Middle frontal gyrus (tissue), 1 donor: ENCODE measurements at regions not wholly inside any gene's neighbourhood (a gene's known extent, or its start where the extent isn't known, plus 50 kb on each side); places are given as distances from the start of the nearest gene placed in this dataset.
"Not testable (repeated sequence)": the region's sequence is repeated elsewhere in the genome, so short reads cannot be mapped to it uniquely, and the experiment has no call there.

Experiments
- DNase-seq: peaks from one replicate; pipeline ENCODE4 v3.0.0-alpha.2; 2015; ENCODE audit warnings: low spot score; ENCODE audit errors: extremely low spot score

- DNase-seq: no peak
Observed at GRCh38 chr3:181917027-181917426, 205.3 kb downstream of the SOX2 start.

- no peak for DNase-seq
Observed at GRCh38 chr3:181919375-181919774, 207.7 kb downstream of the SOX2 start.

- no peak for DNase-seq
Observed at GRCh38 chr3:181920409-181920808, 208.7 kb downstream of the SOX2 start.

DNA sequence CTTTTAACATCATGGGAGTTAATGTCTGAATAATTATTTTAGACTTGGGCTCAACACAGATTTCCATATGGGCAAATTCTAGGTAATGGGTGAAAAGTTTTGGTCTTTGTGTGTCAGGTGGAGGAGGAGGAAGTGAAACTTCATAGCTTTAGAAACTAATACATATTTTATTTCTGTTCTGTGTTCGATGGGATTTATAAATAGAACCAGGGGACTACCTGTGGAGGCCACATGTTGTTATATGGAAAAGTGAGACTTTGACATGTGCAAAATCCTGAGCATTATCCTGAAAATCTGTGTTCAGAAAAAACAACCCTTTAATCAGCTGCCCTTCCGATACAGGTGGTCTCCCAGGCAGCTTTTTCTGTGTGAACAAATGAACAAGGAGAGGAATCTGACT is 209.5 kb downstream of the SOX2 start:
- DNase-seq: no peak

- DNase-seq: not testable (repeated sequence)
Observed at GRCh38 chr3:181925841-181926240, 214.1 kb downstream of the SOX2 start.

DNA sequence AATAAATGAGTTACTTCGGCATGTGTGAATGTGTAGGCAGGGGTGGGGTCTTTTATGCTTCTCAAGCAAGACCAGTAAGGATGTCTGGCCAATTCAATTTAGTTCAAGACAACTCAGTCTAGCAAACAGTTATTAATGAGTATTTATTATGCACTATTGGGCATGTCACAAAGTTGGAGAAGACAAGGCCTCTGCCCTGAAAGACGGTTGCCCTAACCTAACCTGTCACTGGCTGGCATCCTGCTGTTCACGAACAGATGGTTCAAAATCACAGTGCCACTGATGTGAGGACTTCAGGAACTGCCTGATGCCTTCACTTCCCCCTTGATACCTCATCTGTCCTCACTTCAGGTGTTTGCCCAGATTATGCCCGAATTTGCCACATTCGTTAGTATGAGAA is 217.8 kb downstream of the SOX2 start:
- no peak for DNase-seq

GRCh38 chr3:181930105-181930504 is 218.4 kb downstream of the SOX2 start:
- no peak for DNase-seq

- no peak for DNase-seq
Observed at GRCh38 chr3:181932039-181932438, 220.3 kb downstream of the SOX2 start.

- no peak for DNase-seq
Observed at GRCh38 chr3:181933052-181933618, 221.4 kb downstream of the SOX2 start.

DNA sequence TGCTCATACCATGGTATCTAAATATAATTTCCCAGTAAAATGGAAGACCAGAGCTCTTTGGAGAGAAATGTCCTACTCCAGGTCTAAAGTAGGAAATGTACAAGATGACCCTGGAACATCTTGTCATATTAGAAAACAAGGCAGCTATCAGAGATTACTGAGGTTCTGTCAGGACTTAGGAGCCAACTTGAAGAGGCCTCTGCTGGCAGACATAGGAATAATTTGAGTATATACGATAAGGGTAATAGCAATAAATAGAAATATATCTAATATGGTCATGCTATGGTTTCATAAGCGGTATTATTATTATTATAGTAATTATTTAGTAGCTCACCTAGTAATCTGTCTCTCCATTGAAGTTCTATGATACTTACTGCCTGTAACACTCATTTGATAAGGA is 224.2 kb downstream of the SOX2 start:
- DNase-seq: no peak

- no peak for DNase-seq
Observed at GRCh38 chr3:181936774-181937173, 225.0 kb downstream of the SOX2 start.

DNA sequence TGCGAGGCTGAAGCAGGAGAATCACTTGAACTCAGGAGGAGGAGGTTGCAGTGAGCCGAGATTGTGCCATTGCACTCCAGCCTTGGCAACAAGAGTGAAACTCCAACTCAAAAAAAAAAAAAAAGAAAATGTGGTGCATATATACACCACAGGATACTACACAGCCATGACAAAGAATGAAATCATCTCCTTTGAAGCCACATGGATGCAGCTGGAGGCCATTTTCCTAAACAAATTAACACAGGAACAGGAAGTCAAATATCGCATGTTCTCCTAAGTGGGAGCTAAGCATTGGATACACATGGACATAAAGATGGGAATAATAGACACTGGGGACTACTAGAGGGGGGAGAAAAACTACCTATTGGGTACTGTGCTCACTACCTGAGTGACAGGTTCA is 226.9 kb downstream of the SOX2 start:
- not testable (repeated sequence) for DNase-seq

- no peak for DNase-seq
Observed at GRCh38 chr3:181940703-181941102, 229.0 kb downstream of the SOX2 start.

- DNase-seq: no peak
Observed at GRCh38 chr3:181941250-181941649, 229.5 kb downstream of the SOX2 start.

GRCh38 chr3:181943285-181943684 is 231.6 kb downstream of the SOX2 start:
- no peak for DNase-seq

GRCh38 chr3:181947606-181948005 is 235.9 kb downstream of the SOX2 start:
- DNase-seq: no peak

- no peak for DNase-seq
Observed at GRCh38 chr3:181948286-181948685, 236.6 kb downstream of the SOX2 start.

DNA sequence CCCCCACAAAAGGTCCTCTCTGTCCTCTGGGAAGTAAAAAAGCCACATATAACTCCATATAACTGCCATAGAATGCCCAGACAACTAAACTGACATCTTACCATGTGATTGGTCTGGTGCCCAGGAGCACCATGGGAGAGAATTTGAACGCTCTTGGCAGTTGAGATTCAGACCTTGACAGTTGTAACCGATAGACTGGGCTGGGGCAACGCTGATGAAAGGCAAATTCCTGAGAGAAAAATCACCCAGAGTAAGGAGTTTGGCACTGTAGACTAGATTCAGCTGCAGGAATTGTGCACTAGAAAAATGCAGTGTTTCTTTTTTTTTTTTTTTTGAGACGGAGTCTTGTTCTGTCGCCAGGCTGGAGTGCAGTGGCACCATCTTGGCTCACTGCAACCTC is 240.5 kb downstream of the SOX2 start:
- no peak for DNase-seq

GRCh38 chr3:181952929-181953328 is 241.2 kb downstream of the SOX2 start:
- no peak for DNase-seq

- DNase-seq: no peak
Observed at GRCh38 chr3:181955566-181955965, 243.8 kb downstream of the SOX2 start.

GRCh38 chr3:181956122-181956521 is 244.4 kb downstream of the SOX2 start:
- DNase-seq: no peak

- DNase-seq: no peak
Observed at GRCh38 chr3:181966393-181966792, 254.7 kb downstream of the SOX2 start.

GRCh38 chr3:181969925-181970324 is 258.2 kb downstream of the SOX2 start:
- DNase-seq: no peak

DNA sequence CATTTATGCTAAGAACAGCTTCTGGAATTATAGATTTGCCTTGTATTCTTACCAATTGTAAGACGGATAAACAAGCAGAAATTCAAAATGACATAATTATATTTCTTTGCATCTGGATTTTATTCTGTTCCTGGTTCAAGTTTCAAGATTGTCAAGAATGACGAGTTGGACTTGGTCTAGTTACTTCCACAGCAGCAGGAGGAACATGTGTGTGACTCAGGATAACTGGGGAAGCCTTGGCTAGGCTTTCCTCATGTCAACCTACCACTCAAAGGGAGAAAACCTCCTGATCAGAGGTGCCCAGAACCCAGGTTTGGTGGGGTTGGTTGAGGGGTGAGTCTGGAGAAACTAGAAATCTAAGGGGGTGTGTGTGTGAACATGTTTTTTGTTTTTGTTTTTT is 259.7 kb downstream of the SOX2 start:
- DNase-seq: no peak
